Caco-2 (cell line): ENCODE measurements at regions not wholly inside any gene's neighbourhood (a gene's known extent, or its start where the extent isn't known, plus 50 kb on each side); places are given as distances from the start of the nearest gene placed in this dataset.
A peak's percentile ranks its signal among the peaks of the same experiment; 100 is the strongest.

Experiments used
- BruUV-seq: library from RNA; stranded (reverse); fragments of 400-500 nt; replicated peaks from 2 replicates; lab custom pipeline; 2021; lab: Mats Ljungman, UMichigan
- CTCF ChIA-PET: fragments of 300-600 bp; sonication (Branson Sonifier 250); formaldehyde crosslinking; loops from one replicate; lab custom pipeline; 2022; ENCODE audit warnings: antibody characterized with exemption; lab: Charles Lee
- POLR2A ChIA-PET: fragments of 300-600 bp; sonication (Branson Sonifier 250); formaldehyde crosslinking; loops from one replicate; lab custom pipeline; 2022; ENCODE audit warnings: antibody characterized with exemption; lab: Charles Lee
- DNase-seq, 2 experiments: peaks; one replicate each; pipeline versions ENCODE4 v3.0.0 to v3.0.0-alpha.2; 2020 to 2022
- H3K27me3 ChIP-seq: replicated peaks from 2 replicates; pipeline ENCODE4 v1.6.0; 2011; ENCODE audit warnings: low read length; ENCODE audit not compliant: control insufficient read depth, insufficient read depth
- H3K36me3 ChIP-seq: 2 replicates; pipeline ENCODE4 v1.5.1; 2011; ENCODE audit warnings: low read length; ENCODE audit not compliant: control insufficient read depth, insufficient read depth
- H3K4me1 ChIP-seq: fragments of 250-450 bp; sonication (Bioruptor Pico); 2 replicates; pipeline ENCODE4 v1.5.1; 2020; ENCODE audit warnings: mild to moderate bottlenecking
- H3K4me3 ChIP-seq: 2 replicates; pipeline ENCODE4 v1.5.1; 2011; ENCODE audit warnings: low read depth, mild to moderate bottlenecking, control low read depth, low read length
- H3K9me3 ChIP-seq: fragments of 250-450 bp; sonication (Bioruptor Pico); 2 replicates; pipeline ENCODE4 v1.5.1; 2020; ENCODE audit warnings: mild to moderate bottlenecking, moderate library complexity
- H3K27ac Mint-ChIP-seq: one replicate; pipeline ENCODE4 v1.8.0; 2022; ENCODE audit warnings: mixed read lengths; ENCODE audit not compliant: unreplicated experiment
- H3K27me3 Mint-ChIP-seq: one replicate; pipeline ENCODE4 v1.8.0; 2022; ENCODE audit warnings: mixed read lengths; ENCODE audit not compliant: insufficient read depth, unreplicated experiment
- H3K36me3 Mint-ChIP-seq: one replicate; pipeline ENCODE4 v1.8.0; 2022; ENCODE audit warnings: mild to moderate bottlenecking, mixed read lengths; ENCODE audit not compliant: insufficient read depth, unreplicated experiment
- H3K4me1 Mint-ChIP-seq: one replicate; pipeline ENCODE4 v1.8.0; 2022; ENCODE audit warnings: low read depth, mixed read lengths; ENCODE audit not compliant: unreplicated experiment
- H3K4me3 Mint-ChIP-seq: one replicate; pipeline ENCODE4 v1.8.0; 2022; ENCODE audit warnings: mild to moderate bottlenecking, moderate library complexity, mixed read lengths; ENCODE audit not compliant: unreplicated experiment
- H3K9me3 Mint-ChIP-seq: one replicate; pipeline ENCODE4 v1.8.0; 2022; ENCODE audit warnings: mixed read lengths; ENCODE audit not compliant: unreplicated experiment
- intact Hi-C: fragments of 100-400 bp; cut with micrococcal nuclease; formaldehyde crosslinking; loops from one replicate; pipeline ENCODE4 v1.10.0; 2022; ENCODE audit not compliant: unreplicated experiment
- TF ChIP-seq, protein P1 (sequence below), 2 experiments: fragments of 200-600 bp in 1 of 2; IDR thresholded peaks; 1 replicate in 1 of 2; 2 replicates in 1 of 2; pipeline versions ENCODE4 v1.5.1 to v1.8.0; 2011 to 2022; ENCODE audit warnings: antibody characterized with exemption in 1 of 2, control low read depth in 1 of 2, inconsistent platforms in 1 of 2, low read depth in 1 of 2, low read length in 1 of 2, mild to moderate bottlenecking in 1 of 2, moderate library complexity in 1 of 2; ENCODE audit not compliant: insufficient read depth in 1 of 2, severe bottlenecking in 1 of 2, unreplicated experiment in 1 of 2

DNA sequence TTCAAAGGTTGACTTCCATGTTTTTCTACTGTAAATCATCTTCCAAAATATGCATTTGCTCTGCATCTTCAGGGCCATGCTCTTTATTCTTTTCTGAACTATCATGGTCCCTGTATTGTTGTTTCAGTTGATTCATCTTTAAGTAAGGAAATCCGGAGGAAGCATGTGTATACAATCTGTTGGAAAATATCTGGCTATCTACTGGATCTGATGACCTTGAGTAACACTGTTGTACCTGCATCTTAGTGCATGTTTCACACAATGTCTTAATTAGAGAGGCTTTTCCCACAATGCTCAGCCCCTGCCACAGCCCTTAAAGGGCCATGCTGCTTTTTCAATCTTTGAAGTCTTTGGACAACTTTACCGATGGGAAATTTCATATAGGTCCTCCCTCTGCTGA, 61.8 kb upstream of the SH3RF1 start:
- Histone ChIP-seq H3K4me3 (no peak overlapping the region), H3K36me3 (no peaks in the 10 kb centered on the region), H3K9me3 (no peaks in the 10 kb centered on the region), H3K4me1 (peaks cover 21% of the 10 kb centered on the region), H3K27me3 (no peaks in the 10 kb centered on the region)
- CTCF ChIA-PET = no interaction called here
- BruUV-seq = no TSS peak
- H3K4me3 Mint-ChIP-seq = no peak overlapping the region
- H3K4me1 Mint-ChIP-seq = peaks cover 32% of the 10 kb centered on the region
- no peaks in the 10 kb centered on the region for H3K27me3 Mint-ChIP-seq
- no peak overlapping the region for H3K27ac Mint-ChIP-seq
- TF ChIP-seq, protein P1, sequence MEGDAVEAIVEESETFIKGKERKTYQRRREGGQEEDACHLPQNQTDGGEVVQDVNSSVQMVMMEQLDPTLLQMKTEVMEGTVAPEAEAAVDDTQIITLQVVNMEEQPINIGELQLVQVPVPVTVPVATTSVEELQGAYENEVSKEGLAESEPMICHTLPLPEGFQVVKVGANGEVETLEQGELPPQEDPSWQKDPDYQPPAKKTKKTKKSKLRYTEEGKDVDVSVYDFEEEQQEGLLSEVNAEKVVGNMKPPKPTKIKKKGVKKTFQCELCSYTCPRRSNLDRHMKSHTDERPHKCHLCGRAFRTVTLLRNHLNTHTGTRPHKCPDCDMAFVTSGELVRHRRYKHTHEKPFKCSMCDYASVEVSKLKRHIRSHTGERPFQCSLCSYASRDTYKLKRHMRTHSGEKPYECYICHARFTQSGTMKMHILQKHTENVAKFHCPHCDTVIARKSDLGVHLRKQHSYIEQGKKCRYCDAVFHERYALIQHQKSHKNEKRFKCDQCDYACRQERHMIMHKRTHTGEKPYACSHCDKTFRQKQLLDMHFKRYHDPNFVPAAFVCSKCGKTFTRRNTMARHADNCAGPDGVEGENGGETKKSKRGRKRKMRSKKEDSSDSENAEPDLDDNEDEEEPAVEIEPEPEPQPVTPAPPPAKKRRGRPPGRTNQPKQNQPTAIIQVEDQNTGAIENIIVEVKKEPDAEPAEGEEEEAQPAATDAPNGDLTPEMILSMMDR (IDR thresholded peaks at IDR 0.05; ENCODE audit: insufficient read depth in 1 of 2, low read depth in 1 of 2, low read length in 1 of 2, severe bottlenecking in 1 of 2, unreplicated experiment in 1 of 2) = no peak
- H3K9me3 Mint-ChIP-seq = no peaks in the 10 kb centered on the region
- H3K36me3 Mint-ChIP-seq = no peaks in the 10 kb centered on the region
- POLR2A ChIA-PET = no interaction called here
- no peak for DNase-seq
- intact Hi-C loops = no loop called here

DNA sequence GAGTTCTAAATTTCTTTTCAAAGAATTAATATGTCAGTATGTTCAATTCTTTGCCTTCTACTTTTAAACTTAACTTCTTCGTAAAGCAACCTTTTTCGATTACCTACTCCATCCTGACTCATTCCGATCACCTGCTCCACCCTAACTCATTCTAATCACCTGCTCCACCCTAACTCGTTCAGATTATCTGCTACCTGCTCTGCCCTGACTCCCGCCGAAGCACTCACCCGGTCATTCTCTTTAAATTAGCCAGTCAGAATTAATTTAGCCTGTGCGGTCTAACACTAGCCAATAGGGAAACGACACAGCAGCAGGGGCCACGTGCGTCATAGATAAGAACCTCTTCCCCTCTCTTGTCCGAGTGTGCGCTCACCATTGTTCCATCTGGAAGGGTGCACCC, 60.1 kb upstream of the SH3RF1 start:
- BruUV-seq = no TSS peak
- no peaks in the 10 kb centered on the region for H3K27me3 ChIP-seq
- Mint-ChIP-seq H3K4me3 (no peak overlapping the region), H3K27me3 (no peaks in the 10 kb centered on the region), H3K36me3 (no peaks in the 10 kb centered on the region), H3K4me1 (peaks cover 30% of the 10 kb centered on the region), H3K9me3 (no peaks in the 10 kb centered on the region), H3K27ac (no peak overlapping the region)
- POLR2A ChIA-PET = no interaction called here
- H3K36me3 ChIP-seq = no peaks in the 10 kb centered on the region
- H3K9me3 ChIP-seq = no peaks in the 10 kb centered on the region
- H3K4me1 ChIP-seq = peaks cover 21% of the 10 kb centered on the region
- no peak for DNase-seq
- no peak overlapping the region for H3K4me3 ChIP-seq
- intact Hi-C loops = no loop called here
- TF ChIP-seq, protein P1 (IDR thresholded peaks at IDR 0.05; ENCODE audit: insufficient read depth in 1 of 2, low read depth in 1 of 2, low read length in 1 of 2, severe bottlenecking in 1 of 2, unreplicated experiment in 1 of 2) = no peak
- CTCF ChIA-PET = no interaction called here

DNA sequence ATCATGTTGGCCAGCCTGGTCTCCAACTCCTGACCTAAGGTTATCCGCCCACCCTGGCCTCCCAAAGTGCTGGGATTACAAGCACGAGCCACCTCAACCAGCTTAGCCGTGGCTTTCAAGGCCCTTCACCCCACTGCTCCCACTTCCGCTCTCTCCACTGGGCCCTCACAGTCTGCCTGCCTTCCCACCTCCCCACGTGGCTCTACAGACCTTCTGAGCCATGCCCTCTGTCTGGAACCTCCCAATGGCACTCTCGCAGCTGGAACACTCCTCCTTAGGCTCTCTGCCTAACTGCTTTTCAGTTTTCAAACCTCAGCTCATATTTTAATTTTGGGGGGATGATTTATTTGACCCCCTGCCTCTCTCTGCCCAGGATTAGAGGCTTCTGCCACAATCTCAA, 59.3 kb upstream of the SH3RF1 start:
- no peaks in the 10 kb centered on the region for H3K9me3 ChIP-seq
- no peaks in the 10 kb centered on the region for H3K36me3 Mint-ChIP-seq
- ChIA-PET POLR2A (no interaction called here), CTCF (interaction anchor here (0.6 kb wide), 1 partner anchor 290 kb away, joined by 3 read pairs; no protein-coding TSS in a partner anchor)
- no peak for DNase-seq
- H3K27me3 Mint-ChIP-seq = no peaks in the 10 kb centered on the region
- H3K4me1 Mint-ChIP-seq = peaks cover 24% of the 10 kb centered on the region
- no peaks in the 10 kb centered on the region for H3K9me3 Mint-ChIP-seq
- H3K4me1 ChIP-seq = peaks cover 17% of the 10 kb centered on the region
- no peak overlapping the region for H3K4me3 ChIP-seq
- TF ChIP-seq, protein P1 (IDR thresholded peaks at IDR 0.05; ENCODE audit: insufficient read depth in 1 of 2, low read depth in 1 of 2, low read length in 1 of 2, severe bottlenecking in 1 of 2, unreplicated experiment in 1 of 2) = no peak
- peak overlapping the region; percentile 19 for H3K27ac Mint-ChIP-seq
- no peak overlapping the region for H3K4me3 Mint-ChIP-seq
- no peaks in the 10 kb centered on the region for H3K36me3 ChIP-seq
- BruUV-seq = no TSS peak
- intact Hi-C loops = no loop called here
- H3K27me3 ChIP-seq = no peaks in the 10 kb centered on the region
